ENCODE measurements at regions not wholly inside any gene's neighbourhood (a gene's known extent, or its start where the extent isn't known, plus 50 kb on each side); places are given as distances from the start of the nearest gene placed in this dataset.

DNA sequence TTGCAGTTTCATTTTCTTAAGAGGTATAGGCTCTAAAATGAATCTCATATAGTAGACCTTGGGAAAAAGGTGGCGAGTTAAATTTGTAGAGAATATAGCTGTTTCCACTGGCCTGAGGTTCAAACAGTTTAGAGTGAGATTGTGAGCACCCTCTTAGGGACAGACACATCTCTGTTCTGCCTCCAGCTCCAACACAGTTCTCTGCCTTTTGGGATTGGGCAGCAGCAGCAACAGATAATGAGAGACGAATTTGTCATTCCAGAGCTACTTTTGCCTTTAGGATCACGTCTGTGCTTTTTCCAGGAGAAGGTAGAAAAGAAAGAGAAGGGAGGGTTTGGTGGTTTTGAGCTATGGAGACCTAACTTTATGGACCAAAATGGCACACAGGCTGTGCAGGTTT lies 289.4 kb downstream of the PRL start:
- Mint-ChIP-seq H3K27ac (no peak overlapping the region), H3K9me3 (peaks cover 4% of the 10 kb centered on the region), H3K36me3 (peaks cover 6% of the 10 kb centered on the region), H3K4me1 (ENCODE audit: unreplicated experiment) (peaks cover 26% of the 10 kb centered on the region), H3K27me3 (no peaks in the 10 kb centered on the region), H3K4me3 (no peak overlapping the region)
- TF ChIP-seq, protein P1, sequence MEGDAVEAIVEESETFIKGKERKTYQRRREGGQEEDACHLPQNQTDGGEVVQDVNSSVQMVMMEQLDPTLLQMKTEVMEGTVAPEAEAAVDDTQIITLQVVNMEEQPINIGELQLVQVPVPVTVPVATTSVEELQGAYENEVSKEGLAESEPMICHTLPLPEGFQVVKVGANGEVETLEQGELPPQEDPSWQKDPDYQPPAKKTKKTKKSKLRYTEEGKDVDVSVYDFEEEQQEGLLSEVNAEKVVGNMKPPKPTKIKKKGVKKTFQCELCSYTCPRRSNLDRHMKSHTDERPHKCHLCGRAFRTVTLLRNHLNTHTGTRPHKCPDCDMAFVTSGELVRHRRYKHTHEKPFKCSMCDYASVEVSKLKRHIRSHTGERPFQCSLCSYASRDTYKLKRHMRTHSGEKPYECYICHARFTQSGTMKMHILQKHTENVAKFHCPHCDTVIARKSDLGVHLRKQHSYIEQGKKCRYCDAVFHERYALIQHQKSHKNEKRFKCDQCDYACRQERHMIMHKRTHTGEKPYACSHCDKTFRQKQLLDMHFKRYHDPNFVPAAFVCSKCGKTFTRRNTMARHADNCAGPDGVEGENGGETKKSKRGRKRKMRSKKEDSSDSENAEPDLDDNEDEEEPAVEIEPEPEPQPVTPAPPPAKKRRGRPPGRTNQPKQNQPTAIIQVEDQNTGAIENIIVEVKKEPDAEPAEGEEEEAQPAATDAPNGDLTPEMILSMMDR (conservative IDR thresholded peaks at IDR 0.05) = no peak
- no peak for DNase-seq (ENCODE audit: extremely low spot score, unreplicated experiment)

DNA sequence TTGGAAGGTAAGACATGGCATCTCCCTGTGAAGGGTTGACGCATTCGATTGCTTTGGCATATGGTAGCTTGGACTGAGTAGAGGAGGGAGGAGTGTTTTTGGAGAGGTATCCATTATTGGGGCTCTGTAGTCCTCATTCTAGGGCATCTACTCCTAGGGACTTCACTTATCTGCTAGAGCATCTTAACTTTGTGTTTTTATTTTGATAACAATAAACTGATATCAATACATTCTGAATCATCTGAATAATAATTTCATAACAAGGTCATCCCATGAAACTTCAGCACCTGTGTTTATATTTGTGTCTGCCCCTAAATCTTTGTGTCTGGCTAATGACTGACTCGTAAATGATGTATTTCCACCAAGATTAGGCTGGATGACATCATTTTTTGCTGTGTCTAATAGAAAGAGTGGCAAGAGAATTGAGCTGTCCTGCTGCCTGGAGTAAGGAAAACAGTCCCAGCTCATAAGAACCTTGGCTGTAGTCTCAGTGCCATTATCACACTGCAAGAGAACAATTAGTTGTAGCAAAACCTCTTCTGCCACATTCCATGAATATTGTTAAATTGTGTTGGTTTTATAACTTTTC lies 288.5 kb downstream of the PRL start:
- no peak overlapping the region for H3K27ac Mint-ChIP-seq
- H3K4me1 Mint-ChIP-seq (ENCODE audit: unreplicated experiment) = peaks cover 23% of the 10 kb centered on the region
- no peaks in the 10 kb centered on the region for H3K27me3 Mint-ChIP-seq
- peaks cover 7% of the 10 kb centered on the region for H3K36me3 Mint-ChIP-seq
- TF ChIP-seq, protein P1 (conservative IDR thresholded peaks at IDR 0.05) = no peak
- peaks cover 4% of the 10 kb centered on the region for H3K9me3 Mint-ChIP-seq
- H3K4me3 Mint-ChIP-seq = no peak overlapping the region
- no peak for DNase-seq (ENCODE audit: extremely low spot score, unreplicated experiment)

DNA sequence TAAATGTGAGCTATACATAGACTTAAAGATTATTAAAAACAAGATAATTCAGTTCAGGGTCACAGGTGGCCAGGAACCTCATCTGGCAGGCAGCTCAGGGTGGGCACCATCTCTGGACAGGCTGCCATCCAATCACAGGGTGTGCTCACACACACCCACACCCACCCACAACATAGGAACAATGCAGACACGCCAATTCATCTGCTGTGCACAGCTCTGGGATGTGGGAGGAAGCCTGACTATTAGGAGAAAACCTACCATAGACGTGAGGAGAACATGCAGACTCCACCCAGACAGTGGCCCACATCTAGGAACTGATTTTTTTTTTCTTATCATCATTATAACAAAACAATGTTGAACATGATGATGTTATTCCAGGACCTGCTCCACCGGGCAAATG lies 286.7 kb downstream of the PRL start:
- no peak overlapping the region for H3K27ac Mint-ChIP-seq
- H3K9me3 Mint-ChIP-seq = peaks cover 4% of the 10 kb centered on the region
- no peaks in the 10 kb centered on the region for H3K27me3 Mint-ChIP-seq
- no peak overlapping the region for H3K4me3 Mint-ChIP-seq
- TF ChIP-seq, protein P1 (conservative IDR thresholded peaks at IDR 0.05) = no peak
- H3K4me1 Mint-ChIP-seq (ENCODE audit: unreplicated experiment) = peaks cover 18% of the 10 kb centered on the region
- no peak for DNase-seq (ENCODE audit: extremely low spot score, unreplicated experiment)
- peaks cover 15% of the 10 kb centered on the region for H3K36me3 Mint-ChIP-seq

DNA sequence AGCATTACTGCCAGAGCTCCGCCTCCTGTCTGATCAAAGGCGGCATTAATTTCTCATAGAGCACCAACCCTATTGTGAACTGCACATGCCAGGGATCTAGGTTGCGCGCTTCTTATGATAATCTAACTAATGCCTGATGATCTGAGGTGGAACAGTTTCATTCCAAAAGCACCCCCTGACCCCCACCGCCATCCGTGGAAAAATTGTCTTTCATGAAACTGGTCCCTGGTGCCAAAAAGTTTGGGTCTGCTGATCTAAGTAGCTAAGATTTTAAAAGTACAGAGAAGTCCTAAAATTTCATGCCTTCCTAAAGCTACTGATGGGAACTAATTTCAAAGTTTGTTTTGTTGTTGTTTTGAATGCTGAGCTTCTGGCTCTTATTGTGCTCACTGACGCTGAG lies 281.6 kb downstream of the PRL start:
- DNase-seq (ENCODE audit: extremely low spot score, unreplicated experiment) = no peak
- Mint-ChIP-seq H3K4me1 (ENCODE audit: unreplicated experiment) (no peaks in the 10 kb centered on the region), H3K9me3 (no peaks in the 10 kb centered on the region), H3K27ac (no peak overlapping the region), H3K4me3 (no peak overlapping the region), H3K27me3 (no peaks in the 10 kb centered on the region), H3K36me3 (peaks cover 8% of the 10 kb centered on the region)
- TF ChIP-seq, protein P1 (conservative IDR thresholded peaks at IDR 0.05) = no peak

DNA sequence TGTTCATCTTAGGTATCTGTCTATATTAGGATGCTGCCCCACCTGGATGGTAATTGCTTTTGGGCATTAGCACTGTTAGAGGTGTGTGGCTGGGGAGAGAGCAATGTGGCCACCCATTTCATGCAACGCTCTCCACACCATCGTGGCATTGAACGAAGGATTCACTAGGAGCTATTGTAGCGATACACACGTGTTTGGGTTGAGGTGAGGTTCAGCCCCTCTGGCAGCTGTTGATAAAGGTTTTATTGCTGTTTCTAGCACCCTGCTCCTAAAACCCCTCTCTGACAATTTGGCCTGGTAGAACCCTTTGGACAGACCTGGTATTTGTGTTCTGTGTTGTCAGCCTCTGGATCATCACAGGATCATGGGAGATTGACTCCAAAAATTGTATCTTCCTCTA lies 280.9 kb downstream of the PRL start:
- no peak overlapping the region for H3K27ac Mint-ChIP-seq
- DNase-seq (ENCODE audit: extremely low spot score, unreplicated experiment) = no peak
- H3K4me3 Mint-ChIP-seq = no peak overlapping the region
- TF ChIP-seq, protein P1 (conservative IDR thresholded peaks at IDR 0.05) = no peak
- H3K9me3 Mint-ChIP-seq = no peaks in the 10 kb centered on the region
- no peaks in the 10 kb centered on the region for H3K4me1 Mint-ChIP-seq (ENCODE audit: unreplicated experiment)
- H3K27me3 Mint-ChIP-seq = no peaks in the 10 kb centered on the region
- peaks cover 8% of the 10 kb centered on the region for H3K36me3 Mint-ChIP-seq

DNA sequence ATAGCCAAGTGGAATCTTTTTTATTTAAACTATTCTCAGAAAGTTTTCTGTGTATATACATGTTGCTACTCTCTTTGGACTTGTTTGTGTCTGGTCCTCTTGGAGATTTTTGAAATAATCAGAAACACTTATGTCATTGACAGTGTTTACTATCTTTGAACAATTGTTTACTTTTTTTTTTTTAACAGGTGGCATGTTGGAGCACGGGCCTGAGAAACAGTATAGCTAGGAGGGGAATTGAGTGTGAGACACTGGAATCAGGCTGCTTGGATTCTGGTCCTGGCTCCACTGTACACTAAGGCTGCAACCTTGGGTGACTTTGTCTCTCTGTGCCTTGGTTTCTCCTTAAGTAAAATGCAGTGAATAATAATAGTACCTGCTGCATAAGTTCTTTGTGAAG lies 279.6 kb downstream of the PRL start:
- peaks cover 4% of the 10 kb centered on the region for H3K9me3 Mint-ChIP-seq
- TF ChIP-seq, protein P1 (conservative IDR thresholded peaks at IDR 0.05) = no peak
- no peak overlapping the region for H3K4me3 Mint-ChIP-seq
- no peak overlapping the region for H3K27ac Mint-ChIP-seq
- peaks cover 12% of the 10 kb centered on the region for H3K36me3 Mint-ChIP-seq
- H3K4me1 Mint-ChIP-seq (ENCODE audit: unreplicated experiment) = no peaks in the 10 kb centered on the region
- DNase-seq (ENCODE audit: extremely low spot score, unreplicated experiment) = no peak
- no peaks in the 10 kb centered on the region for H3K27me3 Mint-ChIP-seq

Data from type B pancreatic cell (in vitro differentiated cells).